Fibroblast of the conjunctiva (primary cell): ENCODE measurements at regions not wholly inside any gene's neighbourhood (a gene's known extent, or its start where the extent isn't known, plus 50 kb on each side); places are given as distances from the start of the nearest gene placed in this dataset.
"Not testable (repeated sequence)": the region's sequence is repeated elsewhere in the genome, so short reads cannot be mapped to it uniquely, and the experiment has no call there.

ENCODE experiments used
- DNase-seq: peaks from one replicate; pipeline ENCODE4 v3.0.0-alpha.2; 2010; ENCODE audit warnings: low read depth

DNA sequence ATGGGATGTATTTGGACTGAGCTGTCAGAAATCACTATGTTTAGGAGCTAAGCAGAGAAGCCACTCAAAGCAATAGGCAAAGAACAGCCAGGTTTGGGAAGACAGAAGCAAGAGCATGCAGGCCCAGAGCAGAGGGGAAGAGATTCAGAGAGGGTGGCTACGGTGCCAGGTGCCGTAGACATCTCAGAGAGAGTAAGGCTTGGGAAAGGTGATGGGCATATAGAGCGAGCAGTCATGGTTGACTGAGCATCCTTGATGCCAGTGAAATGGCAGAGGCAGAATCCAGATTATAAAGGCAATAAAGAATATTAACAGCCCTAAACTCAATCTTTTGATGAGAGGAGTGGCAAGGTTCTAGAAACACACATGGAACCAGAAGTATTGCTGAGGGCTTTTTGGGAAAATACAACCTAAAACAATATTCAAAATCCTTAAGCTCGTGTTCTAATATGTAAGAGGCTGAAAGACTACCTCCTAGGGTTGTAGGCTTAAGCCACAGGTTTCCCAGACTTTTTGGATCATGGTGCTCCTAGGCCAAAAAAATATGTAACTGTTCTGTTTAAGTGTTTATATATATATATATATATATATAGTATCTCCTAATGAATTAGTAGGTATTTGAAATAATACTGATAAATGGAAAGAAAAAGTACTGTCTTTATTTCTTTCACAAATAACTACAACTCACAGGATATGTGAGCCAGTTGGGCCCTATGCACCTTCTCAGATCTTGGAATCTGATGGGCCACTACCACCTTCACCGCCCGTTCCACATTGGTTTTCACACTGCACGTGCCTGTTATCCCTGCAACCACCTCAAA is 113.3 kb downstream of the MYCN start:
- no peak for DNase-seq

DNA sequence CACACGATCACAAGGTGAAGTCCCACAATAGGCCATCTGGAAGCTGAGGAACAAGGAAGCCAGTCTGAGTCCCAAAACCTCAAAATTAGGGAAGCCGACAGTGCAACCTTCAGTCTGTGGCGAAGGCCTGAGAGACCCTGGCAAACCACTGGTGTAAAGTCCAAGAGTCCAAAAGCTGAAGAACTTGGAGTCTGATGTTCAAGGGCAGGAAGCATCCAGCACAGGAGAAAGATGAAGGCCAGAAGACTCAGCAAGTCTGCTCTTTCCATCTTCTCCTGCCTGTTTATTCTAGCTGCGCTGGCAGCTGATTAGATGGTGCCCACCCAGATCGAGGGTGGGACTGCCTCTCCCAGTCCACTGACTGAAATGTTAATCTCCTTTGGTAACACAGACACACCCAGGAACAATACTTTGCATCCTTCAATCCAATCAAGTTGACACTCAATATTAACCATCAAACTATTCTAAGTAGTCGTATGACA is 112.3 kb downstream of the MYCN start:
- not testable (repeated sequence) for DNase-seq

DNA sequence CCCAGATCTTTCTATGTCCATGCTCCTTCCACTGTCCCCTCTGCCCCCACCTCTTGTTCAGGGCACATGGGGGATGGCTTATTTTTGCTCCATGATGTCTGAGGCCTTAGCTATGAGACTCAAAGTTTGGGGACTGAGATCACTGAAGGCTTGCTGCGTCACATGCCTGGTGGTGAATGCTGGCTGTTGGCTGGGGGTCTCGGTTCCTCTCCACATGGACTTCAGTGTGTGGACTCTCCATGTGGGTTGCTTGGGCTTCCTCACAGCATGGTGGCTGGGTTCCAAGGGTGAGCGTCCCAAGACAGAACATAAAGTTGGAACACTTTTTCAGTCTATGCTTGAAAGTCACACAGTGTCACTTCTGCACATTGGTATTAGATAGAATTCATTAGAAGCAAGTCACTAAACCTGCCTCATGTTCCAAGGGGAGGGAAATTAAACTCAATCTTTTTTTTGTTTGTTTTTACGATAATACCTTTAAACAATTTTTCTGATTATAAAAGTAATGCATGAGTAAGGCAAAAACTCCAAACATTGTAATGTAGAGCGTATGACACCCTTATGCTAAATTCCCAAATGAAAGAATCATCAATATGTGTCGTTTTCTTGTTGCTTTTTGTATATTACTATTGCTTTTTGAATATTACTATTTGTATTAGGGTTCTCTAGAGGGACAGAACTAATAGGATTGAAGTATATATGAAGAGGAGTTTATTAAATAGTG is 111.7 kb downstream of the MYCN start:
- no peak for DNase-seq

DNA sequence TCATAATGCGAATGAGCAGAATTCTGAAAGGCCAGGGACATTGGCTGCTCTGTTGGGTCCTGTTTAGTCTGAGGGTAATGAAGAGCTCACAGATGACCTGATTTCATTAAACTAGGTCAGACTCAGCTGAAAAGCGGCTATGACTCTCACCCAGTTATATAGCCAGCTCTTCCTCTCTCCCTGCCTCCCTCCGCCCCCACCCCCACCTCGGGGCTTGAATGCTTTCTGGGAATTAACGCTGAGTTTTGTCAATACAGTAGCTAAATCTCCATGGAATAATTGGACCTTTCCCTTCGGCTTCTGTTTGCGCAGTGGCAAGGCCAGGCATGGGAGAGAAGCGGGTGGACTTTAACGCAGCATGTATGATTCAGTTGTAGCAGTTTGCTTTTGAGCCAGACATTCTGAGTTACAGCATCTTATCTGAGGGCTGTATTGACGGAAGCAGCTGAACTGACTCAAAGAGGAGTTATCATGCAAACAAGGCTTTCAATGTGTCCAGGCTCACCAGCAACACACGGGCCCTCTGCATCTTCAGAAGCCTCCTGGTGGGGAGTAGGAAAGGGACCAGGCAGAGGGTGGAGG is 110.6 kb downstream of the MYCN start:
- no peak for DNase-seq

DNA sequence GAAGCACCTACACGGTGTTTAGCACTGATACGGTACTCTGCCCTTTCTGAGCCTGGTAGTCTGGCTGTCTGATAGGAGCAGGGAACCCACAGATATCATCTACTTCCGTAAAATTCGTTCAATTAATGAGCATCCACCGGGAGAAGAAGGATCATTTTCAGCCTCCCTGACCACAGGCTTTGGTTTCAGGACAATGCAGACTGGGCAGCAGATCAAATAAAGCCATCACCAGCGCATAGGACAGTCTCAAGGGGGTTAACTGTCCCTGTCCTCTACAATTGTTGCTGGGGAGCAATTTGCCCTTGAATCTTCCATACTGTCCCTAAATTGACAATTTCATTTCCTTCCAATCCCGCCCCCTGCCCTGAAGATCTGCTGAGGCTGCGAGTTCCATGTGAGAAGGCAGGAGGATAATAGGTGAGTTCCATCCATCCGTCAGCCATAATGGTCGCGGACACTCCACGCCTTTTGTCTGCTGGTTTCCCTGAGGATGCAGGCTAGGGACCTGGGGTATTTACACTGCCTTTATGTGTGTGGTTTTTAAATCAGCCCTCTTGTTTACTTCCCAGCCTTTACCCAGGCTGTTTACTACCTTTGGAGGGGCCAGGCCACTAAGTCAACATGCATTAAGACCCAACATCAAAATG is 110.0 kb downstream of the MYCN start:
- no peak for DNase-seq

DNA sequence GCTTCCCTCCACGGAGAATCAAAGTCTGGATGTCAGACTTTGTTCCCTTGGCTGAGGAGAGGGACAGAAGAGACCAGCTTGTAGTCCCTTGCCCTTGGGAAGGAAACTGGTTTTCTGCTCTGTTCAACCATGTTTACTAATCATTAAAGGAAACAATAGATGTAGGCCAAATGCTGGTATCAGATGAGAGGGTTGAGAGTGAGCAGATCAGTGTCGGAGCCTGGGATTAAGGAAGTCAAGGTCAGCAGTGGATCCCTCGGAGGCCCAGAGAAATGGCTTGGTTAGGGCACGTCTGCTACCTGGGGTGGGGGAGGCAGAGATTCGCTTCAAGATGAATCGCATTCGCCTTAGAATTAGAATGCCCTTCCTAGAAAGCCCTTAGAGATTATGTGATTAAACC is 109.1 kb downstream of the MYCN start:
- DNase-seq, result no peak

DNA sequence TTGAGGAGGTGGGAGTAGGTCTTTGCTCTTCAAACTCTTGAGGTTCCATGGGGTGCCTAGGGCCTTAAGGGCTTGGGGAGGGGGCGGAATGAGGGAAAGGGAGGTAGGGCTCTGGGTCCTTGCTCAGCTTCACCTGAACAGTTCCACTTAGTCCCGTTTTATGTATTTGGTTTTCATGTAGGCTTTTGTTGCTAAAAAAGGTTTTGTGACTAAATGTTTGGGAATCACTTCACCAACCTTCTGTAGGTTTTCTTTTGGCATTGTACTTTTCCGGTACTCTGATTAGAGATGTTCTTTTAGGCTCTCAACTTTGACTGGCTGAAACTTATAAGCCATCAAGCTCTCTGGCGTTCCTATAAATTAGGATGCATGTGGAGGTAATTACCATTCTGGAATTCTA is 108.1 kb downstream of the MYCN start:
- DNase-seq, result no peak

DNA sequence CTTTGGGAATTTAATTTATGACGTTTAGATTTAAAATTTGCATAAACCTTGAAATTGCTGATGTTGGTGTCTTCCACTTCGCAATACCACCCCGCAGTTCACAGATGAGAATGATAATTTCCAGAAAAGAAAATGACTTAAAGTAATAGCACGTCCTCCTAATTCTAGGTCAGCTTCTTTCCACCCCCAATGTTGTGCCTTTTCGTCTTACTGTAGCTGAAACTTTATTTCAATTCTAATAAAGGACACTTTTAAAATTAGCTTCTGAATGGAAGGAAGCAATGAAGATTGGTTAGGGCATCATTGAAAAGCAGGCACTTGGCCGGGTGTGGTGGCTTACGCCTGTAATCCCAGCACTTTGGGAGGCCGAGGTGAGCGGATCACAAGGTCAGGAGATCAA is 107.4 kb downstream of the MYCN start:
- DNase-seq, result no peak

DNA sequence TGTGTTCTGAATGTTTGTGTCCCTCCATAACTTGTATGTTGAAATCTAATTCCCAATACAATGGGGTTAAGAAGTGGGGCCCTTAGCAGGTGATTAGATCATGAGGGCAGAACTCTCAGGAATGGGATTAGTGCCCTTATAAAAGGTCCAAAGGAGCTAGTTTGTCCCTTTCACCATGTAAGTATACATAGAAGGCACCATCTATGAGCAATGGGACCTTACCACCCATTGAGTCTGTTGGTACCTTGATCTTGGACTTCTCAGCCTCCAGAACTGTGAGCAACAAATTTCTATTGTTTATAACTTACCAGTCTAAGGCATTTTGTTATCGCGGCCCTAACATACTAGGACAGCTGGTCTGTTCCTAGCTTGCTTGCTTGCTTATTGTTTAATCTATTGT is 106.3 kb downstream of the MYCN start:
- no peak for DNase-seq

DNA sequence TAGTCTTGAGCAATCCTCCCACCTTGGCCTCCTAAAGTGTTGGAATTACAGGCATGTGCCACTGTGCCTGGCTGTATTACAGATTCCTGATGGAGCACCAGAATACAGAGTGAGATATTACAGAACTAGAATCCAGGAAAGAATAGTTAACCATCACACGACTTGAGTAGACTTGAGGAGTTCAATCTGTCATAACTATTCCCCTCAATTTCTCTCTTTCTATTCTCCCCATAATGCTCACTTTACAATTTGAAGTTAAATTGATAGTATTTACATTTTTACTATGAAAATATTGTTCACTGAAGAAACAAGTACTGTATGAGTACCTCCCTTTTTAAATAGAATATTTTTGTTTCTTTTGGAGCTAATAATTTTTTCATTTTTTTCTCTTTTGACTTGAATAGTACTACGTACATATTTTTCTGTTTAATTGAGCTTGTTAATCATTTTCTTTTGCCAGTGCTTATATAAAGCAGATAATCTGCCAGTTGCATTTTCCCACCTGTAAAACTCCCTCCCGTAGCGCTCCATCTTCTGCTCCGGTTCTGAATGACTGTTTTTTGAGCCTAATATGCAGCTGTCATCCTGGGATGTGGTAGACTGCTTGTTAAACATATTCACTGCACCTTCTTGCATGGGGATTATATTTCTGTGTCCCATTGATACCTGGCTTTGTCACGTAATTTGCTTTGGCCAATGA is 105.5 kb downstream of the MYCN start:
- no peak for DNase-seq

DNA sequence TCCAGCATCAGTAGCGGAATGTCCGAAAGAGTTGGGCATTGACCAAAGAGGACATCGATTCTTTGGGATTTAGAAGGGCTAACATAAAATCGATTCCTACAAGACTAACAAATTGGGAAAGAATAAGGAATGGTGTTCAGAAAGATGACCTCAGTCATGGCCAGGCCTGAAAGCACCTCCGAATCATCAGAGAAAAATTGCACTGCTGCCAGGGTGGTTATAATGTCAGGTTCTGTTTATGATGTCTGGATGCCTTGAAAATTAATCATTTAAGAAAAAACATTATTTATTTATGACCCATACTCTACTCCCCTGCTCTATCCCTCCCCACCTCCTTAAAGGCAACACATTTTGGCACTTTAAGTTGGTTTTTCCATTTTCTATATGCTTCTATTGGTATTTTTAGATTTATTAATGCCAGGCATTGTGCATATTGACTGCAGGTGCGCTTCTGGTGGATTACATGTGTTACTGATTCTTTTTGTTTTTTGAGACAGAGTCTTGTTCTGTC is 104.7 kb downstream of the MYCN start:
- DNase-seq, result no peak

DNA sequence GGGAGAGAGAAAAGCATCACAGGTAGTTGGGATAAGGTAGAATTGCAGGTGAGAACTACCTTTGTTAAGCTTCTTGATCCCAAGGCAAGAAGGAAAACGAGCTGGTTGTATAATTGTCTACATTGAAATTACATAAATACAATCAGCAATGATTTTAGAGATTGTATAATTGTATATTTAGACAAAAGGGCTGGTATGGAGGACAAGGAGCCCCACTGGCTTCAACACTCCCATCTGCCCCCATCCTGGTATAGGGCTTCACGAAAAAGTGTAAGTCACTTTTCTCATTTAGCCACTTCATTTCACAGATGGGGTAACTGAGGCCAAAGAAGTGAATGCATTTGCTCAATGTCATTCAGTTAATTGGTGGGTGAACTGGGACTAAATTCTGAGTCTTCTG is 103.3 kb downstream of the MYCN start:
- DNase-seq, result no peak

DNA sequence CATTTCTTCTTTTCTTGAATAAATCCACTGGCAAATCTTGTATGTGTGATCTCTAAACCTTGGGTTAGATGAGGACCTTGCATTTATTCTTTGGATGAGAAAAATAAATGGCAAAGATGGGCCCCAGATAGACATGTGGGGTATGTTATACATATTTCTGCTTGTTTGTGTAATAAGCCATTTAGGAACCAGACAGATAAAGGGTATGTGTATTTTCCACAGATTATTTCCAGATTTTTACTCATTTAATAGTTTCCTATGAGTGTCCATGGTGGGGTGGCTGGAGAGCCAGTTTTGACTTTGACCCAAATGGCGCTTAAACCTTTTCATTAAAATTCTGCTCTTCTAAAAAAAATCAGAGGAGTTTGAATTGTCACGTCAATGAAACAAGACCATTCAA is 102.8 kb downstream of the MYCN start:
- no peak for DNase-seq

DNA sequence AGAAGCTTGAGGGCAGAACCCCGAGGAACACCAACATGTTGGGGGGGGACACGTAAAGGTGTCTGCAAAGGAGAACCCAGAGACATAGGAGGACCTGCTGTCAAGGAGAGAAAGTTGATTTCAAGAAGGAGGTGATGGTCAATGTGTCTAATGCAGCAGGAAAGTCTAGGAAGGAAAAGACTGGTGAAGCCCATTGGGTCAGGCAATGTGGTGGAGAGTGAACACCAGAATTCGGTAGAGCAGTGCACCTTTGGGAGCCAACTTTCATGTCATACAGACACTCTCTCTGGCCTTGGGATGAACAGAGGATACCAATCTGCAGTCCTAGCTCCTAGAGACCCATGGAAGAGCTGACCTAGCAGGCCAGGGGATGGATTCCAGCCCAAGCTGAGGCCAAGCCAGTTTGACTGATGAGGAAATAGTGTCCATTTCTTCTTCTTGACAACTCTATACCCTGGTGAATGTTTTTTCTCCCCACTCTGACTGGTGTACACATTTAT is 101.9 kb downstream of the MYCN start:
- DNase-seq, result no peak

DNA sequence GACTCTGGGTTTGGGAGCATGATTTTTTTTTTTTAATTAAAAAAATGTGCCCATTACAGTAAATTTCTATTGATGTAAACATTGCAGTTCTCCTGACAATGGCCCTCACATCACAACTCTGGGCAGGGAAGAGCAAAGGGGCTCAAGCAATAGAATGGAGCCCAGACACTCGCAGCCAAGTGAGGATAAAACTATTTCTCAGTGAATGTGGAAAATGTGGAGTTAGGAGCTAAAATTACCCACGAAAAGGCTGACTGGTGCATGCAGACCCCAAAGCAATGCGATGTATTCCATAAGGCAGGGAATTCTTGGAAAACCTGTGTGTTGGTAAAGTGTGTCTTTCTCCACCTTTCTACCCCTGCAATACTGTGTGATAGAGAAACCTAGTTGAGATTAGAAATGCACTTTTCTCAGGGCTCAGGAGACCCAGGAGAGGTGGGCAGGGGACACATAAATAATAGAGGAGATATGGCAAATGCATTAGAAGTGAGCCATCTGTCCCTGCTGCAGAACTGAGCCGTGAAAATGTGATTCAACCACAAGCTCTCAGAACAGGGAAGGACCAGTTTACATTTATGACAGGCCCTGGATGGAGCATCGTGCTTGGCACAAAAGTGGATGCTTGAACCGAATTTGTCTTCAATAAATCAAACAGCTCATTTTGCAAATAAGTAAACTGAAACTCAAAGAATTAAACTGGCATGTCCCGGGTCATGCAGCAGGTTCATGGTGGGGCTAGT is 100.1 kb downstream of the MYCN start:
- DNase-seq, result no peak

DNA sequence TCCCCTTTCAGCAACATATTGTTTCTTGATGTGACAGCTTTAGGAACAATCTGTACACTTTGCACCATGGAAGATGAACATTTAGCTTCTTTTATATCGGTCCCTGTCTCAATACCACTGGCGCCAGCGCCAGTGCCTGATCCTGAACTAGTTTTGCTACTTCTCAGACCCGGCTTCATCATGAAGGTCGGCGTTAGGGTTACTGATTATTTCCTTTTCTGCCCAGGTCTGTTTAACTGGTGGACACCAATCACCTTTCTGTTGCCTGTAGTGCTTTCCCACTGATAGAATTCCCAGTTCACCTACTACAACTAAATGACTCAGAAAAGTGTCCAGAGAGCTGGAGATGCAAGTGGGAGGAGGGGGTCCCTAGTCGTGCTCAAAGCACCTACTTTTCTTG is 99.5 kb downstream of the MYCN start:
- DNase-seq, result no peak

DNA sequence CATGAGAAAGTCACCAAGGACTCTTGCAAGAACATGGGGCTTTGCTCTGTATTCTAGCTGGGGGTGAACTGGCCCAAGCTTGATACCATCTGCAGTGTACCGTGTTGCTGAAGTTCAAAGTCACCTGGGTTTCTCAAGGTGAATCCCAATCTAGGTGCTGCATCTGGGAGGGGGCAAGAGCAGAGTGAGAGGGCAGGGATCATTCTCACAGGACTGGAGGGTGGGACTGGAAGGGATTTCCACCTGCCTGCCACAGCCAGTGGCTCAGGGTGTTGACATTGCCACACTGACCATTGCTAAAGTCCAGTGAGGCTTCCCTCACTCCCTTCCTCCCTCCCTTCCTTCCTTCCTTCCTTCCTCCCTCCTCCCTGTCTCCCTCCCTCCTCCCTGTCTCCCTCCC is 98.7 kb downstream of the MYCN start:
- DNase-seq, result no peak

DNA sequence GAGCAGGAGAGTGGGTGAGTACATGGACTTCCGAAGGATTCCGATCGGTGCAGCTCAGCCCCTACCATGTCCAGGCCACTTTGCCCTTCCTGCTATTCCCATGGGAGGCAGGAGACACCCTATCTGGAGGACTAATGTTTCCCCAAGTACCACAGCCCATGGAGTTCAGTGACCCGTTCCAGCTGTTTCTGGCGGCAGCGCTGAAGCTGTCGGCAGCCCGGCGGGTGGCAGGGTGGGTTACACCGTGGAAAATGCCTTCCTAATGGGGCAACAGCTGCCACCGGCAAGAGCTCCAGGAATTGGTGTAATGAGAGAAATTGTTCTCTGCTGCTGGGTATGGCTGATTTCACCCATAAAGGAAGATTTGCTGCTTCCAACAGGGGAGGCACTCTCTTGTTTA is 98.3 kb downstream of the MYCN start:
- no peak for DNase-seq

DNA sequence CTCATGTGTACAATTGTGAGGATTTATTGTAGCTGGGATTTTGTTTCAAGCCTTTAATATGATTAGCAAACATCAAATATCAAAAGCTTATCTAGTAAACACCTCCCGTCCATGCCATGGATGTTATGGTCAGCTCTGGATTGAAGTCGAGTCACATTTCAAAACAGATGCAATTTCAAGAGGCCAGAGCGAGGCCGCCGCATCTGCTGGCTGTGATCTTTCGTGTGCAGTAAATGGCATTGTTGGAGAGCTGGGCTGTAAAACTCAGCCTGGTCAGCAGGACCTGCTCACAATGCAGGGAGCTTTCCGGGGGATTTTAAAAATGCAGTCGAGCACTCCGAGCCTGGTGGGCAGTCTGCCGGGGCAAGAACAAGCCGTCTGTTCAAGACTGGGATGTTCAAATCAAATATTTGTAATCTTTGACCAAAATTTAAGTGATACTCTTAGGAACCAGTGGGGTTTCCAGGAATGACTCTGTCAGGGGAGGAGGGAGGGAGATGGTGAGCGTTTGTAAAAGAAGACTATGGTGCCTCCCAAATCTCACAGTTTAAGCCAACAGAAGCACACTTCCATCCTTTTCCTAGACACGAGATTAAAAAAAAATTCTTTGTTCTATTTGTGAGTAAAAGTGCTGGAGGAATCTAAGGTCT is 97.6 kb downstream of the MYCN start:
- no peak for DNase-seq

DNA sequence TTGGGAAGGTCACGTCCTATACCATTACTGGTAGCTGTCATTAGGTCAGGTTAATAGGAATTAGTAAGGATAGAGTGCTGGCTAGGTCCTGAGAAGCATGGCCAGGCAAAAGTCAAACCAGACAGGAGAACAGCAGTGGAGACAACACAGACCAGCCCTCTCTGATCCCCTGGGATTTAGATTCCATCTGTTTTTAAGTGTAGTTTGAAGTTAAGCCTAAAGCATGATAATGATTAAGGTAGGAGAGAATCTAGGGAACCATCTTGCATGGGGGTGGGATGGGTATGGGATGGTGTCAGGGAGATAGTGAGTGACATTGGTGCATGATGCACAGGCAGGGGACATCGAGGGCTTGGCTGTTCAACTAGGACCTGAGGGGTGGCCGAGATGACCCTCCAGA is 96.6 kb downstream of the MYCN start:
- DNase-seq, result no peak
